HG03139 (cell line): ENCODE measurements at regions not wholly inside any gene's neighbourhood (a gene's known extent, or its start where the extent isn't known, plus 50 kb on each side); places are given as distances from the start of the nearest gene placed in this dataset.

Experiments used
- ATAC-seq: cut with Tn5 transposase; IDR thresholded peaks from one replicate; pipeline ENCODE4 v1.9.1; 2021; ENCODE audit not compliant: unreplicated experiment

DNA sequence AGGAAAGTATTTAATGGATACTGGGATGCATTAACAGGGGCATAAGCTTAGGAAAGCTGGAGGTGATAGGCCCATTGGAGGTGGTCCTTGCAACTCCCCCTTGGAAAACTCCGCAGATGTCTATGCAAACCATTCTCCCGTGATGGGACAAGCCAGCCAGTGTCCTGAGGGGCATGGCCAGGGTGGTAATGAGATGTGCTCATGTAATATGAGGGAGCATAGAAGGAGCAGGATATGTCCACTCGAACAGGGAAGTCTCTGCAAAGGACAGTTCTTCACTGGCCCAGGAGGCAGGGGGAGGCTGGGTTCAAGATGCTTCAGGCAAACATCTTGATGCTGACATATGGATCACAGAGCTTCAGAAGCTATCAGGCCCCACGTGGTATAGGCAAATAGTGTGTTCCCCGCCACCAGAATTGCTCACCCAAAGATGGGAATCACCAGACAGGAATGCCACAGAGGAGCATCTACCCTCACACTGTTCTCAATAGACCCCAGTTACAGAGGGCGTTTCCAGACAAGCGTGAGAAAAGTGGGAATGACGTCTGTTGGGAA lies 201.6 kb upstream of the CDH4 start:
- ATAC-seq = no peak

DNA sequence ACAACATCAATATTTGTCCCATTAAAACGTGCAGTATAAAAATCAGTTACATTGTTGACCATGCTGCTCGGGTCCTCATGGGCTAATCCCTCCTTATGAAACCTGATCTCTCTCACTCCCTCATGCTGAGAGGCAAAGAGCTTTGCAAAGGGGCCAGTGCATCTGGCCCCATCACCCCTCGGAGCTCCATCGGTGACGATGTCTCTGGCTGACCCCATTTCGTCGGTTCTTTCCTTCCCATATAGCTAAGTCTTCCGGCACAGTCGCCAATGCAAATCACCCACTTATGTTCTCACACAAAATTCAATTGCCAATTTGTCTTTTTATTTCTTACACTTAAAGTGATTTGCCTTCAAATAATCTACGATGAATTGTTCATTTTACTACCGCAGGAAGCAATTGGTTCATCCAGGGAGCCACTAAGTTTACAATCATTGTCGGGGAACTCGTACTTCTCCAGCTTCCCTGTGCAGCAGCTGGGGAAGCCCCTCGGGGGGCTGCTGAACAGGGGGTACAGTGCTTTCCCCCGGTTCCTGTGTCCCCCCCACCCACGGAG lies 199.8 kb upstream of the CDH4 start:
- no peak for ATAC-seq

DNA sequence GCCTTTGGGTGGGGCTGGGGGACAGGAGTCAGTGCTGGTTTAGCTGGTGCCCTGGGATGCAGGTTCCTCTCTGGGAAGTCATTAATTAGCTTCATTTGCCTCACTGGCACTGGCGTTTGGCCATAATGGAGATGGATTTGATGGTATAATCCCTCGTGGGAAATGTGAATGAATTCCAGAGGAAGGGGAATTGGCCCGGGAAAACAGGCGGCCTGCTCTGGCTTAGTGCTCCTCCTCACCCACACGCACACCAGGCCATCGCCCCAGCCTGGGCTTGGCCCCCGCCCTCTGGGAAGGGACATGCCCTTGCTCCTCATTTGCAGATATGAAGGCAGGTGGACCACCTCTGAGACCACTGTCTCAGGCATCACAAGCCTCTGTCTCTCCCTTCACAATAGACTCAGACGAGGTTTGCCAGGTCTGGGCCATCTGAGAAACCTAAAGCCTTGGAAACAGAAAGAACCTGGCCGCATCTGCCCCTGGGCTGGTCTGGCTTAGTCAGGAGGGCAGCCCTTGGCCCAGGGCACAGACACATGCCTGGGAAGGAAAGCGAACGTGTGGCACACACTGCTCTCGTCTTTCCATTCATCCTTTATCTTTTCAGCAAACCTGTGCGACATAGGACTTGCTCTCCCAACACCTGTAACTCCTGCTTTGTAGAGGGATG lies 199.2 kb upstream of the CDH4 start:
- ATAC-seq = no peak

DNA sequence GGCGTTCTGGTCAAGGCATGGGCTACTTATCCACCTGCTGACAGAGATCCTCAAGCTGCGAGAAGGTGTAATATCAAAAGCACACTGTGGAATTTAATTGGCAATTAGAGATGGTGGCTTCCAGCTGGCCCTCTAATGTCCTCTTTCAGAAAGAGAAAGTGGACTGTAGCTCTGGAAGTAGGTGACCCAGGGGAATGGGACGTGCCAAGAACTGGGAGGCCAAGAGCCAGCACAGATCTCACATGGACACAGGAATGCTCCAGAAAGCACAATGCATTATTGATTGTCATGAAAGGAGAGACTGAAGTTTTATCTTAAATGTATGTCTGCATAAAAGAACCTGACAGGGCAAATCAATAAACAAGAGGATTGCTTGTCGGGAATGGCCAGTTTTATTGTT lies 198.6 kb upstream of the CDH4 start:
- ATAC-seq = no peak

DNA sequence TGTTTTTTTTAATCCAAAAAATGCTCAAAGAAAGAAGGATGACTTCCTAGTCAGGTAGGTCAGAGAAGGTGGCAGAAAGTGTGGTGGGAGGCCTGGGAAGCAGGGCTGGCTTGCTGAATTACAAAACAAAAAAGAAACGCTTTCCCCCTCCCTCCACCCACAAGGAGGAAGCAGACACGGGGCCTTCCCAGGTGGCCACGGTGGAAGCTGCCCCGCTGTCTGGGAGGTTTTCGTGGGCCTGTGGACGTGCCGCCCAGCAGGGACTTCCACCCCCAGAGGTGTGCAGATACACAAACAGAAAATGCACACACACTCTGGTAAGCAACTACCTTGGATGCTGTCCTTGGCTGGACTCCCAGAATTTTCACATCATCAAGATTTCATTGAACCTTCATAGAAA lies 198.2 kb upstream of the CDH4 start:
- ATAC-seq = no peak

DNA sequence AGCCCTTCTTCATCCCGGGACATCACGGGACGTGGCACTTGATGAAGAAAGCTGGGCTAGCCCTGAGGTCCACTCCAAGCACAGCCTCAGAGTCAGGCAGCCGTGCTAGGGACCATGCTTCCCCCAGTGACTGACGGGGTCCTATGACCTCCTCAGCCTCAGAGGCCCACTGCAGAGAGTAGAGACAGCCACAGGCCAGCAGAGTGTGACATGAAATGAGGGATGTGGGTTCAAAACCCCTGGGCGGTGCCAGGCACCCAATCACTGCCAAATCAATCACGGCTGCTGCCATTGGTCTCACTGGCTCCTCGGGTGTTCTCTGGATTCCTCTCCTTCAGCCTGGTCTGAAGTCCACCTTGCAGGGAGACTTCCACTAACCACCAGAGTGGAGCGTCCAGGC lies 197.7 kb upstream of the CDH4 start:
- no peak for ATAC-seq

DNA sequence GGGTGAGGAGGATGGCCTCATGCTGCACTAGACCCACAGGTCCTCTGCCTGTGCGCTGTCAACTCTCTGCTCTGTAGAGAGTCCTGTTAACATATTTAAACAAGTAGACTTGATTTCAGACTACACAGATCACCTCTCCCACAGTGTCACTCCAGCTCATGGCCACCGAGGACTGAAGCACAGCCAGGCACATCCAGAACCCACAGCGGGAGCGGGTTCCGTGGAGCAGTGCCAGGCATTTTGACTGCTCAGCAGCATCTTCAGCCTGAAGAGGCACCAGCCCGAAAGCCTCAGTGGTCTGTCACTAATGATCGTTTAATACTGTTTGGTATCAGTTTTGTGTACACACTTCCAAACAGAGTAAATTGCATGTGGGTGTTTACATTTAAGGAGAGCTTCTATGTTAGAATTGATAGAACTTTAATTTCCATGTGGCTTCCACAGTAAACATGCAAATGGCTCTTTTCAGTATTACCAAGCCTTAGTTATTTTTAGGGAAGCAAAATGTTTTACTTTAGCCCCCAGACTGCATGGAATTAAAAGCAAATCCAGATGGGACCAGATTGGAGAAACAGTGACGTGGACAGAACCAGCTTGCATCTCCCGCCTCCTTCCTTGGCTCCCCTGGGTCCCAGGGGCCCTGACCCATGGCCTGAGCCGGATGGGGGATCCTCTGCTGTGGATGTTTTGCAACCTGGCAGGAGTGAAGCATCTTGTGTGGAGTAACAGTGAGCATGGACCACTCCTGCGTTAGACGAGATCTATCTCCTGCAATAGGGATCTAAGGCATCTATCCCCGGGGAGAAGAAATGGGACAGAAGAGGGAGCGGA lies 196.7 kb upstream of the CDH4 start:
- ATAC-seq = no peak

DNA sequence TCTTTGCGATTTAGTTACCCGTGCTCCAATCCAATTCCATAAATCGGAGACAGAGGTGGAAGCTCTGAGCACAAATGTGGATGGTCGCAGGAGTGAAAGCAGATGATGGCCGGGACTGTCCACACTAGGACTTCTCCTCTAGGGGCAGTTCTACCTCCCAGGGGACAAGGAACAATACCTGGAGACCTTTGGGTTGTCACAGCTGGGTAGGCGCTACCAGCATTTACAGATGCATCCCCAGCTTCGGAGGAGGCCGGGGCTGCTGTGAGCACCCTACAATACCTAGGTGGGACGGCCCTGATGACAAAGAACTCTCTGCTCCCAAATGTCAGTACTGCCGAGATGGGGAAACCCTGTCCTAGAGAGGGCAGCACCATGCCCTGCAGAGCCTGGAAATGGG lies 195.9 kb upstream of the CDH4 start:
- no peak for ATAC-seq

DNA sequence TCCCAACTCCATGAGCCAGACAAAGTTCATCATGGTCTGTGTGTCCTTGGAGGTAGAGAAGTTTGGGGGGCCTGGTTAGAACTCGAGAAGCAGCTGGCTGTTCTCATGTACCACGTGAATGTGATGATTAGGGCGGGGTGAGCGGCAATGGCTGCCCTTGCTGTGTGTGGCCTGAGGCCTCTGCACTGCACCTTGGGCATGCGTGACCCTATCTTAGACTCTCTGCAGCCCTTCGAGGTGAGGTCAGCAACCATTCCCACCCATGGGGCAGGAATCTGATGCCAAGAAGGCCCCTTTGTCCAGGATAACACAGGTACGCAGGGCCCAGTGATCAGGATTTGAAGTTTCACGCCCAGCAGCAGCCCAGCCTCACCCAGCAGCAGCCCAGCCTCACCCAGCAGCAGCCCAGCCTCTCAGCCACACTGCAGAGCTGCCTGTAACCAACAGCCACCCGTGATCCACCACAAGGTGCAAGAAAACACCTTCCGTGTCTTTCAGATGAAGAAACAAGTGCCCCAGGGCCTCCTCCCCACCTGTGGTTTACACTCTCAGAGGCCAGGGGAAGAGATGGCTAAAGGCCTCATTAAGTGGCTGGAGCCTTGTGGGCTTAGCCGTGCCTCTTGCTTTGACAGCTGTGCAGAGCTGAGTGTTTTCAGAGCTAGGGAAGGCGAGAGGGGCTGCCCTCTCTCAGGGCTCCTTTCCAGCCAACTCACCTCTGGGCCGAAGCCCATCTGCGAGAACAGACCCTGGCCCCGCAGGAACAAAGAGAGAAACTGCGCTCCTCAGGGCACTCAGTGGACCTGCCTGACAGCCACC lies 195.2 kb upstream of the CDH4 start:
- no peak for ATAC-seq

DNA sequence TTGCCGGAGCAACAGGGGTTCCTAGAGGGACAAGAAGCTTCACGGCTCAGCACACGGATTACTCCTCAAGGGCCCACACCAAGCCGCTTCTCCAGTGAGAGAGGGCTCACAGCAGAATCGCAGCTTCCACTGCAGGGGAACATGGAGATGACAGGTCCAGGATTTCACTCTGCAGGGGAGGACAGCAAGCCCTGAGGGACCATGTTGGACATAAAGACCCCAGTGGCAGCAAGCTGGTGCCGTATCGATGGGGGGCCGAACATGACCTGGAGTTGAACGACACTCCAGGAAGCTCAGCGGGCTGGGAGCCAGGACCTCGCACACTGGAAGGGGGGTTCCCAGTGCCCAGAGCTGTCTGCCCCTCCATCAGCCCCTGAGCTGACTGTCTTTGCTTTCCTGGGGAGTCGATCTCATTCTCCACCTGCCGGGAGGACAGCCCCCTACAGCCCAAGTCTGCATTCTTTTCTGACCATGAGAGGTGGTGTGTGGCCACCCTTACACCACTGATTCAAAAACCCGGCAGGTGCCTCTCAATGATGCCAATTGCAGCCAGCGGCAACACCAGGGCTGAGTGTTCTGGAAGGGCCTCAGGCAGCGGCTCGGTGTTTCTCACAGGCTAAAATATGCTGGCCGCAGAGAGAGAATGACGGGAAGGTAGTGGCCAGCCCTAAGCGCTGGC lies 194.5 kb upstream of the CDH4 start:
- no peak for ATAC-seq

DNA sequence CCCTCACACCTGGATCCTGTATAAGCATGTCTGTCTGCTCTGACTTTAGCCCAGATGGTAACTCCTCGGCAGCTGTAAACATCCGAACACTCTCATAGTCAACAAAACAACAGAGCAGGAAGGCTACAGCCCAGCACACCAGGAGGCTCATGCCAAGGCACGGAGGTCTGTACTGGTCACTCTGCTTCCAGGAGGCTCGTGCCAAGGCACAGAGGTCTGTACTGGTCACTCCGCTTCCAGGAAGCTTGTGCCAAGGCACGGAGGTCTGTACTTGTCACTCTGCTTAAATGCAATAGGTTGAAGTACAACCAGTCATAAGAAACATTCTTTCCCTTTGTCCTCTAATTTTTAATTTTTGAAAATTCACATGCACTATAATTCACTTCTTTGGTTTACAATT lies 190.1 kb upstream of the CDH4 start:
- no peak for ATAC-seq

DNA sequence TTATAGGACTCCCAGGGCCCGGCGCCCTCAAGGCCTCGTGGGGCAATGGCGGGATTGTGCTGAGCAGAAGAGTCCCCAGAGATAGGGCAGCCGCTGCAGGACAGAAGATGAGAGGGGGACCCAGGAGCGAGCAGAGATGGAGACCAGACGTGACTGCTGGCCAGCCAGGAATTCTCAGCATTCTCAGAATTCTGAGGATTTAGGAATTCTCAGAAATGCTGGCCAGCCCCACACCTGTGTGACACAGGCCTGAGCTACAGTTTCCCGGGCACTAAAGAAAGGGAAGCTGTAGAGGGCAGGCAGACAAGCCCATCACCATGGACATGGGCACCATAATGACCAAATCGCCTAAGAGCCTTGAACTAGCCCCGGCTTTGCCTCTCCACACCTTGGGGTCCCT lies 186.2 kb upstream of the CDH4 start:
- ATAC-seq = no peak

DNA sequence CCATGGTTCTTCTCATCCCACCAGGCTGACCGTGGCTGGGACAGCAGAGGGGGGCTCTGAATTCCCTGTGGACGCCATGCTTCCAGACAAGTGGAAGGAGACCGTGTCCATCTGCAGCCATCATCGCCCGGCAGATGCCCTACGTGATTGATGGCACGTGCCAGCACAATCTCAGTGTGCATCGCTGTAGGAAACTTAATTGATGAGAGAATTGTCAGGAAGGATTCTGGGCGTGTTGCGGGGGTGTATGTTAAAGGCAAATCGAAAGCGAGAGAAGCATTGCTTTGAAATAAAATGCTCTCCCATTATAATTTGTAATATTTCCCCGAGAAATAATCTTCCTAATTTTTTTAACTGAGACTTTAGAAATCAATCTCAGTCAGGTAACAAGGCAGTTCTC lies 185.5 kb upstream of the CDH4 start:
- no peak for ATAC-seq

DNA sequence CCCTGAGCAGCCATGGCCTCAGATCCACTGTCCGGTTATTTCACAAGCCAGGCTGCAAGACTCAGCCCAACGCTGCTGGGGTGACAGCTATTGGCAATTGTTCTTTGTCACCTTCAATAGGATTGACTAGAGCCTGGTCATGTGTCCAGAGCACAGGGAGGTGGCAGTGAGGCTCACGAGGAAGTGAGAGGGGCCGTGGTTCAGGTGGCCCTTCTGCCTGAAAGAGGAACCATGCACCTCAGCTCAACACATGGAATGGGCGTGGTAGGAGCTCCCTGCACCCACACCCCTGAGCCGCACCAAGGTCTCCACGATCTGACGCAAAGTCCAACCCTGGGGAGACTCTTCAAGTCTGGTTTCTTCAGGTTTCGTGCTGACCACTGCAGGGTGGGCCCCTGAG lies 184.8 kb upstream of the CDH4 start:
- no peak for ATAC-seq

DNA sequence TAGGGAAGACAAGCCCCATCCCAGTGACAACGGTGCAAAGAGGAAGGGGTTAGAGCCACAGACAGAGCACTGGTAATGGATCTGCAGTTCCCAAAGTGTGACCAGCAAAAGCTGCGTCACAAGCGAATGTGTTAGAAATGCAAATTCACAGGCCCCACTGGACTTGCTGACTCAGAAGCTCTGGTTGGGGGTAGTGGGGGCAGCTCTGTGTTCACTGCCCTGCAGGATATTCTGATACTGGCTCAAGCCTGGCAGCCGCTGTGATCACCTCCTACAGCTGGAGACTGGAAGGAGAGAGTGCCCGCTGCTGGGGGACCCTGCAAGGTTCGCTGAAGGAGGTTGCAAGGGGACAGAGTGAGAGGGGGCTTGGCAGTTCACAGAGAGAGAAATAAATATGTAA lies 179.7 kb upstream of the CDH4 start:
- ATAC-seq = no peak

DNA sequence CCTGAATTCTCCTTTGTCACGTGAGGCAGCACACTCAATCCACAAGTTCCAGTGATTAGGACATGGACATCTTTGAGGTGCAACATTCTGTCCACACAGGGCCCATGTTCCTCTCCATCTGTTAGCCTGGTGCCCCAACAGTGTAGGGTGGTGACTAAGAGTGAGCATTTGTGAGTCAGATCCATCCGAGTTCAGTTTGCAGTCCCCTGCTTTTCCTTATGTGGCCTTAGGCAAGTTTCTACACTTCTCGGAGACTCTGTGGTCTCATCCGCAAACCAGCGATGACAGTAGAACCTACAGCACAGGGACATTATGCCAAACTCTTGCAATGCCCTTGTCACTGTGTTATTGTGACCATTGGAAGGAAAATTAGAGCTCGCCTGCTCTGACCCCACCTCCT lies 178.7 kb upstream of the CDH4 start:
- no peak for ATAC-seq

DNA sequence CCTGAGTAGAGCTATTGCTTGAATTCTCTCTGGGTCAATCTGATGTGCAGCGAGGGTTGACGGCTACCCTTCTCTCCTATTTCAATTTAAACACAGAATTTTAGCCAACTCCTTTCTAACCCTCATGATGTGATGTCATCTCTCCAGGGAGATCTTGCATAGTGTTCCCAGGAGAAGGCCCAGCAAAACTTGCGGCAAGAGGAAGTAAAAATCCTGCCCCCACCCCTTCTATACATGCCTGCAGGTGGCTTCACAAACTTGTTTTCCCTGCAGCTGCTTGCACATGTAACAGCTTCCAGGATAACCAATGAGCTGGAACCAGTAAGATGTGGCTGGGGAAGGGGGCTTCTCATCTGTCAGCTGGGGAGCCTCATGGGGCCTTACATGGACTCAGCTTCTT lies 169.3 kb upstream of the CDH4 start:
- ATAC-seq = no peak

DNA sequence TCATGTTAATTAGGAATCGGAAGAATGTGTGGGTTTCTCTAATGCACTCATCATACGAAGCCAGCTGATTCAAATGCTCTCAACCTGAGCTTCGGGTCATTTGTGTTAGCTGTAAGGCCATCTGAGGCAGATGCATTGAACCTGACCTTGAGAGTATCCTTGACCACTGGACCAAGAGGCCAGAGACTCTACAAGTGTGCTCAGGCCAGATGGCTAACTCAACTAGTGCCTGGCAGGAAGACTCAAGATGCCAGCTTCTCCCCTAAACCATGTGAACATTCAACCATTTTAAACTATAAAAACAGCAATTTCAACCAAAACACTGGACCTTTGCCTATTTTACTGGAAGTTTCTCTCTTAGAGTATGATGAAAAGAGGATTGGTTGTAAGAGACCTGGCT lies 168.6 kb upstream of the CDH4 start:
- no peak for ATAC-seq

DNA sequence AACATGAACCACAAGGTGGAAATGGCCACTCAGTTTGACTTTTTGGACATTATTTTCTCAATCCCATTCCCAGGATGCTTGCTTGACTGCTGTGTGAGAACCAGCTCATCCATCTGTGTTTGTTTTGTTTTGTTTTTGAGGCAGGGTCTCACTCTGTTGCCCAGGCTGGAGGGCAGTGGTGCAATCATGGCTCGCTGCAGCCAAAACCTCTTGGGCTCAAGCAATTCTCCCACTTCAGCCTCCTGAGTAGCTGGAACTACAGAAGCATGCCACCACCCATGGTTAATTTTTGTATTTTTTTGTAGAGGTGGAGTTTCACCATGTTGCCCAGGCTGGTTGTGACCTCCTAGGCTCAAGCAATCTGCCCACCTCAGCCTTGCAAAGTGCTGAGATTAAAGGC lies 166.0 kb upstream of the CDH4 start:
- no peak for ATAC-seq

DNA sequence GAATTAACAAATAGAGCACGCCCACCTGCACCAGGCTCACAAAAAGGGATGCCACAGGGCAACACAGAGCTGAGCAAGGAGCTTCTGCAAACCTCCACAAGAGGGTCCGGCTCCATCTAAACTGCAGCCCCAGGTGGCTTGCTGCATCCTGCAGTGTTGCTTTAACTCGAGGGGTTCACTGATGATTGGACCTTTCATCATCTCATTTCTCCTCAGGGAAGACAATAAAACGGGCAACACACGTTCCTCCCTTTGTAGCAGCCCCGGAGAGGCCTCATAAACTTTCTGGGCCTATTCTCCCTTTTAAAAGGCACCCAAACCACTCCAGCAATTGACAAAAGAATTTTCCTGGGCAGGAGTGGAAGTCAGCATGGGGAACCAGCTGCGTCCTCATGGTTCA lies 161.5 kb upstream of the CDH4 start:
- ATAC-seq = no peak

DNA sequence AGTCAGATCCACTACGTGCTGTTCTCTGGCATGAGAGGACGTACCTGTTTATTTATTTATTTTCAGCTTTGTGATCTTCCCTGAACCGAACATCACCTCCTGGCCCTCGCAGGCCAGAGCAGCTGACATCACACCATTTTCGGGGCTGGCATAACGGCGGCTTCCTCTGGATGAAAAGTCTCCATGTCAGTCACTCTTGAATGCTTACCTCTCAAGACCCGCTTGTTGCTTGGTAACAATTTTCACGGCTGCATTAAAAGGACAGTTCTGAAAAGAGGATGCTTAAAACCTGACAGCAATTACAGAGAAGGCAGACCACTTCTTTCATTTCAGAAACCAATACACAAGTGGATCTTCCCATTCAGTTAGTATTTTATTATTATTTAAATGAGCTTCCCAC lies 159.8 kb upstream of the CDH4 start:
- no peak for ATAC-seq
